DOHH2 (cell line): ENCODE measurements at regions not wholly inside any gene's neighbourhood (a gene's known extent, or its start where the extent isn't known, plus 50 kb on each side); places are given as distances from the start of the nearest gene placed in this dataset.

Experiments
- H3F3A ChIP-seq: fragments of 200-600 bp; sonication (generic), shearing (Covaris generic); 2 replicates; pipeline ENCODE4 v1.6.0; 2016; ENCODE audit warnings: antibody characterized with exemption, mild to moderate bottlenecking; ENCODE audit not compliant: control insufficient read depth, insufficient read depth
- H3K27ac ChIP-seq: fragments of 200-600 bp; sonication (generic); 2 replicates; pipeline ENCODE4 v1.5.1; 2014; ENCODE audit warnings: low read depth, mild to moderate bottlenecking, low read length, moderate library complexity
- H3K27me3 ChIP-seq: fragments of 200-600 bp; sonication (generic); 2 replicates; pipeline ENCODE4 v1.6.1; 2014; ENCODE audit warnings: mild to moderate bottlenecking, low read length, mixed read lengths; ENCODE audit not compliant: control insufficient read depth
- H3K36me3 ChIP-seq: fragments of 200-600 bp; sonication (generic); 2 replicates; pipeline ENCODE4 v1.6.1; 2014; ENCODE audit warnings: mild to moderate bottlenecking, low read length, moderate library complexity, mixed read lengths; ENCODE audit not compliant: control insufficient read depth
- H3K4me1 ChIP-seq: fragments of 200-600 bp; sonication (generic); 2 replicates; pipeline ENCODE4 v1.6.1; 2014; ENCODE audit warnings: mild to moderate bottlenecking, low read length, mixed read lengths; ENCODE audit not compliant: control insufficient read depth
- H3K4me2 ChIP-seq: fragments of 200-600 bp; sonication (generic); 2 replicates; pipeline ENCODE4 v1.6.0; 2014; ENCODE audit warnings: mild to moderate bottlenecking, low read length, moderate library complexity
- H3K4me3 ChIP-seq: fragments of 200-600 bp; sonication (generic); 2 replicates; pipeline ENCODE4 v1.5.1; 2014; ENCODE audit warnings: mild to moderate bottlenecking, low read length, mixed read lengths
- H3K79me2 ChIP-seq: fragments of 200-600 bp; sonication (generic); 2 replicates; pipeline ENCODE4 v1.6.1; 2014; ENCODE audit warnings: mild to moderate bottlenecking, low read length, mixed read lengths; ENCODE audit not compliant: control insufficient read depth
- H3K9me2 ChIP-seq: fragments of 200-600 bp; sonication (generic); replicated peaks from 2 replicates; pipeline ENCODE4 v1.6.1; 2014; ENCODE audit warnings: mild to moderate bottlenecking, low read length, mixed read lengths; ENCODE audit not compliant: control insufficient read depth
- H3K9me3 ChIP-seq: fragments of 200-600 bp; sonication (generic); 2 replicates; pipeline ENCODE4 v1.6.1; 2014; ENCODE audit warnings: antibody characterized with exemption, low read length, mixed read lengths; ENCODE audit not compliant: control insufficient read depth, insufficient read depth
- H4K20me1 ChIP-seq: fragments of 200-600 bp; sonication (generic); 2 replicates; pipeline ENCODE4 v1.6.0; 2014; ENCODE audit warnings: low read depth, mild to moderate bottlenecking, antibody characterized with exemption, low read length, moderate library complexity; ENCODE audit not compliant: control insufficient read depth, insufficient read depth
- EZH2phosphoT487 ChIP-seq: fragments of 200-600 bp; sonication (generic); IDR thresholded peaks from 2 replicates; pipeline ENCODE4 v1.6.1; 2017; ENCODE audit warnings: borderline replicate concordance, mild to moderate bottlenecking, antibody characterized with exemption, low read length, moderate library complexity, mixed read lengths
- TF ChIP-seq, protein P1 (sequence below): fragments of 200-600 bp; sonication (generic); IDR thresholded peaks from one replicate; pipeline ENCODE4 v1.5.1; 2014; ENCODE audit warnings: antibody characterized with exemption, mild to moderate bottlenecking, low read depth, low read length; ENCODE audit not compliant: poor library complexity, severe bottlenecking

GRCh38 chr5:93850311-93850710, 108.9 kb upstream of the POU5F2 start:
- no peaks in the 10 kb centered on the region for H3K36me3 ChIP-seq
- H3K27me3 ChIP-seq = no peaks in the 10 kb centered on the region
- no peak overlapping the region for H3K4me3 ChIP-seq
- no peak for TF ChIP-seq EZH2phosphoT487
- TF ChIP-seq, protein P1, sequence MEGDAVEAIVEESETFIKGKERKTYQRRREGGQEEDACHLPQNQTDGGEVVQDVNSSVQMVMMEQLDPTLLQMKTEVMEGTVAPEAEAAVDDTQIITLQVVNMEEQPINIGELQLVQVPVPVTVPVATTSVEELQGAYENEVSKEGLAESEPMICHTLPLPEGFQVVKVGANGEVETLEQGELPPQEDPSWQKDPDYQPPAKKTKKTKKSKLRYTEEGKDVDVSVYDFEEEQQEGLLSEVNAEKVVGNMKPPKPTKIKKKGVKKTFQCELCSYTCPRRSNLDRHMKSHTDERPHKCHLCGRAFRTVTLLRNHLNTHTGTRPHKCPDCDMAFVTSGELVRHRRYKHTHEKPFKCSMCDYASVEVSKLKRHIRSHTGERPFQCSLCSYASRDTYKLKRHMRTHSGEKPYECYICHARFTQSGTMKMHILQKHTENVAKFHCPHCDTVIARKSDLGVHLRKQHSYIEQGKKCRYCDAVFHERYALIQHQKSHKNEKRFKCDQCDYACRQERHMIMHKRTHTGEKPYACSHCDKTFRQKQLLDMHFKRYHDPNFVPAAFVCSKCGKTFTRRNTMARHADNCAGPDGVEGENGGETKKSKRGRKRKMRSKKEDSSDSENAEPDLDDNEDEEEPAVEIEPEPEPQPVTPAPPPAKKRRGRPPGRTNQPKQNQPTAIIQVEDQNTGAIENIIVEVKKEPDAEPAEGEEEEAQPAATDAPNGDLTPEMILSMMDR = no peak
- H3K9me3 ChIP-seq = no peaks in the 10 kb centered on the region
- H3K79me2 ChIP-seq = no peaks in the 10 kb centered on the region
- no peaks in the 10 kb centered on the region for H4K20me1 ChIP-seq
- no peaks in the 10 kb centered on the region for H3K9me2 ChIP-seq
- H3F3A ChIP-seq = no peaks in the 10 kb centered on the region
- H3K27ac ChIP-seq = no peak overlapping the region
- H3K4me2 ChIP-seq = no peak overlapping the region
- no peaks in the 10 kb centered on the region for H3K4me1 ChIP-seq

DNA sequence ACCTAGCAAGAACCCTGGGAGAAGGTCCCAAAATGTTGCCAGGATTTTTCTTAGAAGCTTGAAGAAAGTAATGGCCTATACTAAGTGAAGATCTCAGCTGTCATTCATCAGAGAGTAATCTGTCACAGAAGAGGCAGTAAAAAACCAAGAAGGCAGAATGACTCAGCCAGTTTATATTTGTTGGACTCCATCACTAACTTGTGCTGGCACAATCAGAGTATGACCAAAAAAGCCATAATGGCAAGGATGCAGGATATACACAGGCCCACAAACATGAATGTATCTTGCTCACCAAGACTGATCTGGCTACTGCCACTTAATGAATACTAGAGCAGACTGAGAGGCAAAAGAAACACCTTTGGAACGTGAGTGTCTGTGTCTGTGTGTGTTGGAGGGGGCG, 104.0 kb upstream of the POU5F2 start:
- no peak overlapping the region for H3K27ac ChIP-seq
- no peak overlapping the region for H3K4me2 ChIP-seq
- no peaks in the 10 kb centered on the region for H3K4me1 ChIP-seq
- H3K27me3 ChIP-seq = no peaks in the 10 kb centered on the region
- H3K36me3 ChIP-seq = no peaks in the 10 kb centered on the region
- no peaks in the 10 kb centered on the region for H4K20me1 ChIP-seq
- no peaks in the 10 kb centered on the region for H3F3A ChIP-seq
- peaks cover 8% of the 10 kb centered on the region; the same call in 1 of the 2 replicates for H3K9me3 ChIP-seq
- no peak overlapping the region for H3K4me3 ChIP-seq
- TF ChIP-seq, protein P1 = no peak
- TF ChIP-seq EZH2phosphoT487 = no peak
- no peaks in the 10 kb centered on the region for H3K9me2 ChIP-seq
- no peaks in the 10 kb centered on the region for H3K79me2 ChIP-seq

DNA sequence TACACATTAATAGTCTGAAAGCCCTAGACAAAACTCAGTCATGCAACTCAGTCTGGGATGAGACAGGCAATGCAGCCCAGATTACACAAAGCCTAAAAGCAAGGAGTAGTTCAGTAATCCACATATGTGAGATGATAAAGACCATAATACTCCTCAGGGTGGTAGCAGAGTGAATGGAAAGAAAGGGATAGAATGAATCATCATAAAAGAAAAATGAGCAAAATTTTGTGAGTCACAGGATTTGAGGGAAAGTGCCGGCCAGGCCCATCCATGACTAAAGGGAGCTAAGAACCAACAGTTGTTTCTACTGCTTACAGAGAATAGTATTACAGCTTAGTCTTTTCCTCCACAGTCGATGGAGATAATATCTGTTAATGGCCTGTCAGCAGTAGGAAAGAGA, 90.0 kb upstream of the POU5F2 start:
- Histone ChIP-seq H3K27me3 (no peaks in the 10 kb centered on the region), H4K20me1 (no peaks in the 10 kb centered on the region), H3K79me2 (no peaks in the 10 kb centered on the region), H3K4me3 (no peak overlapping the region), H3F3A (no peaks in the 10 kb centered on the region), H3K9me3 (no peaks in the 10 kb centered on the region), H3K4me1 (no peaks in the 10 kb centered on the region), H3K4me2 (no peak overlapping the region), H3K36me3 (no peaks in the 10 kb centered on the region), H3K27ac (no peak overlapping the region), H3K9me2 (no peaks in the 10 kb centered on the region)
- no peak for TF ChIP-seq EZH2phosphoT487
- TF ChIP-seq, protein P1 = no peak

DNA sequence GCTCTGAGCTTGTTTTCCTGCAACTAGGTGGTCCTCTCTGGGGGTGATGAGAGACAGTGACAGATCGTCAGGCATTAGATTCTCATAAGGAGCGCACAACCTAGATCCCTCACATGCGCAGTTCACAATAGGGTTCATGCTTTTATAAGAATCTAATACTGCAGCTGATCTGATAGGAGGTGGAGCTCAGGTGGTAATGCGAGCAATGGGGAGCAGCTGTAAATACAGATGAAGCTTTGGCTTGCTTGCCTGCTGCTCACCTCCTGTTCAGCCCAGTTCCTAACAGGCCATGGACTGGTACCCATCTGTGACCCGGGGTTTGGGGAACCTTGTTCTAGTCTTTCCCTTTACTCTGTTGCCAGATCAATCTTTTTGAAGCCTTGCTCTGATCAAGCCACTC, 89.5 kb upstream of the POU5F2 start:
- no peaks in the 10 kb centered on the region for H3K79me2 ChIP-seq
- TF ChIP-seq, protein P1 = no peak
- no peak for TF ChIP-seq EZH2phosphoT487
- H4K20me1 ChIP-seq = no peaks in the 10 kb centered on the region
- no peaks in the 10 kb centered on the region for H3K27me3 ChIP-seq
- H3K9me3 ChIP-seq = no peaks in the 10 kb centered on the region
- H3F3A ChIP-seq = no peaks in the 10 kb centered on the region
- H3K36me3 ChIP-seq = no peaks in the 10 kb centered on the region
- no peaks in the 10 kb centered on the region for H3K4me1 ChIP-seq
- no peak overlapping the region for H3K27ac ChIP-seq
- no peak overlapping the region for H3K4me2 ChIP-seq
- H3K9me2 ChIP-seq = no peaks in the 10 kb centered on the region
- no peak overlapping the region for H3K4me3 ChIP-seq
